ENCODE measurements at regions not wholly inside any gene's neighbourhood (a gene's known extent, or its start where the extent isn't known, plus 50 kb on each side); places are given as distances from the start of the nearest gene placed in this dataset.

DNA sequence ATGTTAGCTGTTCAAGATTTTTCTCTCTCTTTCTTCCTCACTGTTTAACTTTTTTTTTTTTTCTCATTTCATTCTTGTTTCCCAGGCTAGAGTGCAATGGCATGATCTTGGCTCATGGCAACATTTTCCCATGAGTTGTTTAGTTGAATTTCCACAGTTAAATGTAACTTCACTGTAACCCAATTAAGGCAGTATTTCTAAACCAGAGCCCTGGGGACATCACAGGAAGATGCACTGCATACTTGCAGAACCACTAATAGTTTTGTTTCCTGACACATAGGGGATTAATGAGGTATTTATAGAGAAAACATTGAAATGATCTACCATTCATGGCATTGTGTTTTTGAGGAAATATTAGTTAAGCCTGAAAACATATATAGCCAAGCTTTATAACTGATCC, 795.6 kb upstream of the GHITM start:
- FAIRE-seq (no peak), DNase-seq (ENCODE audit: low read depth, low spot score) (no peak)
- TF ChIP-seq EZH2 (IDR thresholded peaks at IDR 0.05; ENCODE audit: low read length), result no peak
- Histone ChIP-seq H3K9ac (ENCODE audit: control insufficient read depth, extremely low read depth, insufficient read depth, low read length) (no peak overlapping the region), H3K9me3 (ENCODE audit: control insufficient read depth, low read depth, low read length) (no peaks in the 10 kb centered on the region), H3K9me1 (ENCODE audit: control insufficient read depth, extremely low read depth, insufficient read depth, low read length) (no peaks in the 10 kb centered on the region), H3K4me1 (ENCODE audit: control insufficient read depth, extremely low read depth, insufficient read depth, low read length) (peaks cover 9% of the 10 kb centered on the region), H3K4me3 (ENCODE audit: control insufficient read depth in 2 of 3, extremely low read depth in 1 of 3, insufficient read depth in 2 of 3, low read depth in 1 of 3, low read length in 3 of 3) (no peak overlapping the region), H3K27me3 (ENCODE audit: control insufficient read depth, extremely low read depth, insufficient read depth, low read length) (no peaks in the 10 kb centered on the region), H3K27ac (ENCODE audit: control insufficient read depth, insufficient read depth, low read length) (no peak overlapping the region), H4K20me1 (ENCODE audit: control insufficient read depth, extremely low read depth, insufficient read depth, low read length) (no peaks in the 10 kb centered on the region), H3K4me2 (ENCODE audit: control insufficient read depth, extremely low read depth, insufficient read depth, low read depth, low read length) (no peak overlapping the region), H3K79me2 (ENCODE audit: control insufficient read depth, insufficient read depth, low read length) (no peaks in the 10 kb centered on the region), H2AFZ (ENCODE audit: control insufficient read depth, low read length) (no peak overlapping the region), H3K36me3 (ENCODE audit: control insufficient read depth in 2 of 2, extremely low read depth in 1 of 2, insufficient read depth in 2 of 2, low read length in 2 of 2) (no peaks in the 10 kb centered on the region)
- dilution Hi-C loops (cut with MboI; ENCODE audit: extremely low pct_ligation_motif_present, low sequenced_read_pairs), result no loop called here

DNA sequence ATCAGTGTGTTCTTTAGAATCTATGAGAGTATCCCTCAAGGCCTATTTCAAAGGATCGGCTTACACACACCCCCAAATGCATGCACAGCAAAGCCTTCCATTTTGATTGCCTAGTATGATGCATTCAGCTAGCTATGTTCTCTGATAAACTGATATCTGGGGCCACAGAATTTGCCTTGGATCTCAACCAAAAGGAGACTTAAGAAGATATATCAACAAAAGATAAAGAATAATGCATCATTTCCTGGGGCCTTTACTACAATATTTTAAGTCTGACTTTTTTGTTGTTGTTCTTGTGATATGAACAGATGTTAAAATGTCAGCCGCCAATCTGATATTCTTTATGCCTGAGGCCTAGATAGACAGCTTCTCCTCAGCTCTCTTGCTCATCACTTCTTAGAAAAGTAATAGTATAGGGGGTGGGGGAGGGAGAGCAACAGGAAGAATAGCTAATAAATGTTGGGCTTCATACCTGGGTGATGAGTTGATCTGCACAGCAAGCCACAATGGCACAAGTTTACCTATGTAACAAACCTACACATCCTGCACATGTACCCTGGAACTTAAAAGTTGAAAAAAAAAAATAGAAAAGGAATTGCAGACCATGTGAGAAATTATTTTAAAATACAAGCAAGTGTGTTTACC, 792.9 kb upstream of the GHITM start:
- TF ChIP-seq EZH2 (IDR thresholded peaks at IDR 0.05; ENCODE audit: low read length), result no peak
- Histone ChIP-seq H2AFZ (ENCODE audit: control insufficient read depth, low read length) (peak overlapping the region; percentile 4), H3K27me3 (ENCODE audit: control insufficient read depth, extremely low read depth, insufficient read depth, low read length) (no peaks in the 10 kb centered on the region), H3K4me3 (ENCODE audit: control insufficient read depth in 2 of 3, extremely low read depth in 1 of 3, insufficient read depth in 2 of 3, low read depth in 1 of 3, low read length in 3 of 3) (no peak overlapping the region), H3K36me3 (ENCODE audit: control insufficient read depth in 2 of 2, extremely low read depth in 1 of 2, insufficient read depth in 2 of 2, low read length in 2 of 2) (no peaks in the 10 kb centered on the region), H3K27ac (ENCODE audit: control insufficient read depth, insufficient read depth, low read length) (no peak overlapping the region), H3K4me2 (ENCODE audit: control insufficient read depth, extremely low read depth, insufficient read depth, low read depth, low read length) (peak overlapping the region; percentile 27), H3K9ac (ENCODE audit: control insufficient read depth, extremely low read depth, insufficient read depth, low read length) (no peak overlapping the region), H3K9me3 (ENCODE audit: control insufficient read depth, low read depth, low read length) (no peaks in the 10 kb centered on the region), H3K9me1 (ENCODE audit: control insufficient read depth, extremely low read depth, insufficient read depth, low read length) (no peaks in the 10 kb centered on the region), H3K4me1 (ENCODE audit: control insufficient read depth, extremely low read depth, insufficient read depth, low read length) (peaks cover 9% of the 10 kb centered on the region), H4K20me1 (ENCODE audit: control insufficient read depth, extremely low read depth, insufficient read depth, low read length) (no peaks in the 10 kb centered on the region), H3K79me2 (ENCODE audit: control insufficient read depth, insufficient read depth, low read length) (no peaks in the 10 kb centered on the region)
- dilution Hi-C loops (cut with MboI; ENCODE audit: extremely low pct_ligation_motif_present, low sequenced_read_pairs), result no loop called here
- peak; percentile 89 for FAIRE-seq
- DNase-seq (ENCODE audit: low read depth, low spot score), result peak; percentile 85

- FAIRE-seq, result no peak
- no peak overlapping the region for H3K9ac ChIP-seq (ENCODE audit: control insufficient read depth, extremely low read depth, insufficient read depth, low read length)
- dilution Hi-C loops (cut with MboI; ENCODE audit: extremely low pct_ligation_motif_present, low sequenced_read_pairs), result no loop called here
These were observed 786.7 kb upstream of the GHITM start for GRCh38 chr10:83352588-83352987.

More at GRCh38 chr10:83352588-83352987, 786.7 kb upstream of the GHITM start:
- no peaks in the 10 kb centered on the region for H3K27me3 ChIP-seq (ENCODE audit: control insufficient read depth, extremely low read depth, insufficient read depth, low read length)
- H3K9me3 ChIP-seq (ENCODE audit: control insufficient read depth, low read depth, low read length), result no peaks in the 10 kb centered on the region
- H3K9me1 ChIP-seq (ENCODE audit: control insufficient read depth, extremely low read depth, insufficient read depth, low read length), result no peaks in the 10 kb centered on the region
- no peak overlapping the region for H2AFZ ChIP-seq (ENCODE audit: control insufficient read depth, low read length)
- no peak overlapping the region for H3K4me3 ChIP-seq (ENCODE audit: control insufficient read depth in 2 of 3, extremely low read depth in 1 of 3, insufficient read depth in 2 of 3, low read depth in 1 of 3, low read length in 3 of 3)
- no peaks in the 10 kb centered on the region for H3K4me1 ChIP-seq (ENCODE audit: control insufficient read depth, extremely low read depth, insufficient read depth, low read length)
- no peak overlapping the region for H3K27ac ChIP-seq (ENCODE audit: control insufficient read depth, insufficient read depth, low read length)
- H3K4me2 ChIP-seq (ENCODE audit: control insufficient read depth, extremely low read depth, insufficient read depth, low read depth, low read length), result no peak overlapping the region
- no peaks in the 10 kb centered on the region for H4K20me1 ChIP-seq (ENCODE audit: control insufficient read depth, extremely low read depth, insufficient read depth, low read length)
- no peak for DNase-seq (ENCODE audit: low read depth, low spot score)
- no peak for TF ChIP-seq EZH2 (IDR thresholded peaks at IDR 0.05; ENCODE audit: low read length)
- TF ChIP-seq, protein P1, sequence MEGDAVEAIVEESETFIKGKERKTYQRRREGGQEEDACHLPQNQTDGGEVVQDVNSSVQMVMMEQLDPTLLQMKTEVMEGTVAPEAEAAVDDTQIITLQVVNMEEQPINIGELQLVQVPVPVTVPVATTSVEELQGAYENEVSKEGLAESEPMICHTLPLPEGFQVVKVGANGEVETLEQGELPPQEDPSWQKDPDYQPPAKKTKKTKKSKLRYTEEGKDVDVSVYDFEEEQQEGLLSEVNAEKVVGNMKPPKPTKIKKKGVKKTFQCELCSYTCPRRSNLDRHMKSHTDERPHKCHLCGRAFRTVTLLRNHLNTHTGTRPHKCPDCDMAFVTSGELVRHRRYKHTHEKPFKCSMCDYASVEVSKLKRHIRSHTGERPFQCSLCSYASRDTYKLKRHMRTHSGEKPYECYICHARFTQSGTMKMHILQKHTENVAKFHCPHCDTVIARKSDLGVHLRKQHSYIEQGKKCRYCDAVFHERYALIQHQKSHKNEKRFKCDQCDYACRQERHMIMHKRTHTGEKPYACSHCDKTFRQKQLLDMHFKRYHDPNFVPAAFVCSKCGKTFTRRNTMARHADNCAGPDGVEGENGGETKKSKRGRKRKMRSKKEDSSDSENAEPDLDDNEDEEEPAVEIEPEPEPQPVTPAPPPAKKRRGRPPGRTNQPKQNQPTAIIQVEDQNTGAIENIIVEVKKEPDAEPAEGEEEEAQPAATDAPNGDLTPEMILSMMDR (optimal IDR thresholded peaks at IDR 0.05 in 1 of 3, IDR thresholded peaks at IDR 0.05 in 1 of 3, conservative IDR thresholded peaks at IDR 0.05 in 1 of 3; ENCODE audit: extremely low read depth in 1 of 3, insufficient read depth in 2 of 3, low read length in 3 of 3), result no peak
- H3K36me3 ChIP-seq (ENCODE audit: control insufficient read depth in 2 of 2, extremely low read depth in 1 of 2, insufficient read depth in 2 of 2, low read length in 2 of 2), result no peaks in the 10 kb centered on the region
- no peaks in the 10 kb centered on the region for H3K79me2 ChIP-seq (ENCODE audit: control insufficient read depth, insufficient read depth, low read length)

All from keratinocyte (primary cell).